OCI-LY1 (cell line): ENCODE measurements at regions not wholly inside any gene's neighbourhood (a gene's known extent, or its start where the extent isn't known, plus 50 kb on each side); places are given as distances from the start of the nearest gene placed in this dataset.
A peak's percentile ranks its signal among the peaks of the same experiment; 100 is the strongest.

Experiments used
- H2AFZ ChIP-seq: fragments of 200-600 bp; sonication (generic), shearing (Covaris generic); 2 replicates; pipeline ENCODE4 v1.6.0; 2014; ENCODE audit warnings: antibody characterized with exemption, mild to moderate bottlenecking, low read length
- H3F3A ChIP-seq: fragments of 200-600 bp; sonication (generic), shearing (Covaris generic); 2 replicates; pipeline ENCODE4 v1.6.0; 2014; ENCODE audit warnings: mild to moderate bottlenecking, antibody characterized with exemption, low read length, moderate library complexity; ENCODE audit not compliant: insufficient read depth
- H3K27ac ChIP-seq: fragments of 200-600 bp; sonication (generic); 2 replicates; pipeline ENCODE4 v1.5.1; 2014; ENCODE audit warnings: low read length, mixed run types, mild to moderate bottlenecking, low read depth; ENCODE audit not compliant: poor library complexity, severe bottlenecking
- H3K27me3 ChIP-seq: fragments of 200-600 bp; sonication (generic); 2 replicates; pipeline ENCODE4 v1.6.0; 2014; ENCODE audit warnings: antibody characterized with exemption, mild to moderate bottlenecking, low read length, moderate library complexity; ENCODE audit not compliant: insufficient read depth
- H3K36me3 ChIP-seq: fragments of 200-600 bp; sonication (generic); 2 replicates; pipeline ENCODE4 v1.6.1; 2014; ENCODE audit warnings: mild to moderate bottlenecking, antibody characterized with exemption, low read length, moderate library complexity, mixed read lengths; ENCODE audit not compliant: insufficient read depth
- H3K4me1 ChIP-seq: fragments of 200-600 bp; sonication (generic); 2 replicates; pipeline ENCODE4 v1.5.1; 2014; ENCODE audit warnings: mild to moderate bottlenecking, low read length, moderate library complexity; ENCODE audit not compliant: insufficient read depth, severe bottlenecking
- H3K4me2 ChIP-seq: fragments of 200-600 bp; sonication (generic), shearing (Covaris generic); 2 replicates; pipeline ENCODE4 v1.6.1; 2014; ENCODE audit warnings: low read length
- H3K4me3 ChIP-seq: fragments of 200-600 bp; sonication (generic); 2 replicates; pipeline ENCODE4 v1.5.1; 2014; ENCODE audit warnings: low read length, low read depth, mild to moderate bottlenecking, mixed read lengths; ENCODE audit not compliant: poor library complexity, severe bottlenecking
- H3K79me2 ChIP-seq: fragments of 200-600 bp; shearing (Covaris generic); 2 replicates; pipeline ENCODE4 v1.6.1; 2016; ENCODE audit warnings: mixed run types, low read length, mixed read lengths; ENCODE audit not compliant: insufficient read depth
- H3K9ac ChIP-seq: fragments of 200-600 bp; sonication (generic), shearing (Covaris generic); 2 replicates; pipeline ENCODE4 v1.6.1; 2014; ENCODE audit warnings: mild to moderate bottlenecking, low read length, mixed read lengths
- H3K9me2 ChIP-seq: fragments of 200-600 bp; sonication (generic), shearing (Covaris generic); 2 replicates; pipeline ENCODE4 v1.6.1; 2014; ENCODE audit warnings: low read depth, mild to moderate bottlenecking, low read length, mixed read lengths
- H3K9me3 ChIP-seq: fragments of 200-600 bp; shearing (Covaris generic); 2 replicates; pipeline ENCODE4 v1.6.1; 2014; ENCODE audit warnings: low read length, mixed read lengths
- H4K20me1 ChIP-seq: fragments of 200-600 bp; sonication (generic), shearing (Covaris generic); 2 replicates; pipeline ENCODE4 v1.6.0; 2016; ENCODE audit warnings: mild to moderate bottlenecking, low read length; ENCODE audit not compliant: insufficient read depth
- EZH2 ChIP-seq: fragments of 200-600 bp; sonication (generic), shearing (Covaris generic); IDR thresholded peaks from 2 replicates; pipeline ENCODE4 v1.8.0; 2017; ENCODE audit warnings: borderline replicate concordance, mixed run types, mild to moderate bottlenecking, antibody characterized with exemption, low read length, moderate library complexity, mixed read lengths
- TF ChIP-seq, protein P1 (sequence below): fragments of 200-600 bp; sonication (generic), shearing (Covaris generic); IDR thresholded peaks from 2 replicates; pipeline ENCODE4 v1.5.1; 2017; ENCODE audit warnings: mild to moderate bottlenecking, antibody characterized with exemption, low read length, moderate library complexity, mixed read lengths

- no peak overlapping the region for H3K4me3 ChIP-seq
- H3K4me1 ChIP-seq, result peaks cover 23% of the 10 kb centered on the region
- H3K4me2 ChIP-seq, result no peak overlapping the region
- H3K9me2 ChIP-seq, result no peaks in the 10 kb centered on the region
- no peak overlapping the region for H3K9ac ChIP-seq
- H3F3A ChIP-seq, result no peaks in the 10 kb centered on the region
- TF ChIP-seq, protein P1, sequence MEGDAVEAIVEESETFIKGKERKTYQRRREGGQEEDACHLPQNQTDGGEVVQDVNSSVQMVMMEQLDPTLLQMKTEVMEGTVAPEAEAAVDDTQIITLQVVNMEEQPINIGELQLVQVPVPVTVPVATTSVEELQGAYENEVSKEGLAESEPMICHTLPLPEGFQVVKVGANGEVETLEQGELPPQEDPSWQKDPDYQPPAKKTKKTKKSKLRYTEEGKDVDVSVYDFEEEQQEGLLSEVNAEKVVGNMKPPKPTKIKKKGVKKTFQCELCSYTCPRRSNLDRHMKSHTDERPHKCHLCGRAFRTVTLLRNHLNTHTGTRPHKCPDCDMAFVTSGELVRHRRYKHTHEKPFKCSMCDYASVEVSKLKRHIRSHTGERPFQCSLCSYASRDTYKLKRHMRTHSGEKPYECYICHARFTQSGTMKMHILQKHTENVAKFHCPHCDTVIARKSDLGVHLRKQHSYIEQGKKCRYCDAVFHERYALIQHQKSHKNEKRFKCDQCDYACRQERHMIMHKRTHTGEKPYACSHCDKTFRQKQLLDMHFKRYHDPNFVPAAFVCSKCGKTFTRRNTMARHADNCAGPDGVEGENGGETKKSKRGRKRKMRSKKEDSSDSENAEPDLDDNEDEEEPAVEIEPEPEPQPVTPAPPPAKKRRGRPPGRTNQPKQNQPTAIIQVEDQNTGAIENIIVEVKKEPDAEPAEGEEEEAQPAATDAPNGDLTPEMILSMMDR, result no peak
- TF ChIP-seq EZH2, result no peak
- H4K20me1 ChIP-seq, result no peaks in the 10 kb centered on the region
- H3K36me3 ChIP-seq, result no peaks in the 10 kb centered on the region; the same call in 1 of the 2 replicates
- H3K27me3 ChIP-seq, result no peaks in the 10 kb centered on the region
- H2AFZ ChIP-seq, result no peak overlapping the region
- H3K9me3 ChIP-seq, result peaks cover 5% of the 10 kb centered on the region; the same call in 1 of the 2 replicates
- H3K79me2 ChIP-seq, result no peaks in the 10 kb centered on the region
- no peak overlapping the region for H3K27ac ChIP-seq
Observed at GRCh38 chr15:56839641-56840040, 78.8 kb upstream of the TCF12 start.

DNA sequence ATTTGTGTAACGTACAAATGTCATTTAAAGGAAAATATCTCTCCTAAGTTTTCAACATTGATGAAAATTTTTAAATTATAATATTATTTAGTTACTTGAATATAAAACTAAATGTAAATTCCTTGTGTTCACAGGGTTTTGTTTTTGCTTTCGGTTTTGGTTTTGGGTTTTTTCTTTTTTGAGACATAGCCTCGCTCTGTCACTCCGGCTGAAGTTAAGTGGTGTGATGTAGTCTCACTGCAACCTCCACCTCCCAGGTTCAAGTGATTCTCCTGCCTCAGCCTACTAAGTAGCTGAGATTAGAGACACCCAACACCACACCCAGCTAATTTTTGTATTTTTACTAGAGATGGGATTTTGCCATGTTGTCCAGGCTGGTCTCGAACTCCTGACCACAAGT, 79.3 kb upstream of the TCF12 start:
- Histone ChIP-seq H3K9me3 (peaks cover 3% of the 10 kb centered on the region; the same call in 1 of the 2 replicates), H4K20me1 (no peaks in the 10 kb centered on the region), H3K4me1 (peaks cover 23% of the 10 kb centered on the region), H3F3A (no peaks in the 10 kb centered on the region), H2AFZ (peak overlapping the region; percentile 78; the same call in 1 of the 2 replicates), H3K9ac (no peak overlapping the region), H3K9me2 (no peaks in the 10 kb centered on the region), H3K27me3 (no peaks in the 10 kb centered on the region), H3K79me2 (no peaks in the 10 kb centered on the region), H3K36me3 (no peaks in the 10 kb centered on the region; the same call in 1 of the 2 replicates), H3K27ac (no peak overlapping the region), H3K4me2 (no peak overlapping the region), H3K4me3 (no peak overlapping the region)
- TF ChIP-seq, protein P1, result no peak
- TF ChIP-seq EZH2, result no peak

GRCh38 chr15:56838085-56838484, 80.4 kb upstream of the TCF12 start:
- TF ChIP-seq, protein P1, result no peak
- TF ChIP-seq EZH2, result no peak
- no peaks in the 10 kb centered on the region for H3K9me2 ChIP-seq
- no peaks in the 10 kb centered on the region for H3K79me2 ChIP-seq
- H3F3A ChIP-seq, result no peaks in the 10 kb centered on the region
- H3K9ac ChIP-seq, result no peak overlapping the region
- peaks cover 23% of the 10 kb centered on the region for H3K4me1 ChIP-seq
- H3K4me2 ChIP-seq, result peak overlapping the region; percentile 5; the same call in 1 of the 2 replicates
- no peaks in the 10 kb centered on the region for H4K20me1 ChIP-seq
- peak overlapping the region; percentile 18 for H3K27ac ChIP-seq
- no peak overlapping the region for H3K4me3 ChIP-seq
- peaks cover 3% of the 10 kb centered on the region; the same call in 1 of the 2 replicates for H3K9me3 ChIP-seq
- H3K36me3 ChIP-seq, result no peaks in the 10 kb centered on the region; the same call in 1 of the 2 replicates
- H2AFZ ChIP-seq, result peak overlapping the region; percentile 78; the same call in 1 of the 2 replicates
- H3K27me3 ChIP-seq, result no peaks in the 10 kb centered on the region
